MM.1S (cell line): ENCODE measurements at regions not wholly inside any gene's neighbourhood (a gene's known extent, or its start where the extent isn't known, plus 50 kb on each side); places are given as distances from the start of the nearest gene placed in this dataset.
"Not testable (repeated sequence)": the region's sequence is repeated elsewhere in the genome, so short reads cannot be mapped to it uniquely, and the experiment has no call there.

Experiments used
- DNase-seq: peaks from one replicate; pipeline ENCODE4 v3.0.0-alpha.2; 2015
- H2AFZ ChIP-seq: fragments of 300-600 bp; sonication (generic); 2 replicates; pipeline ENCODE4 v1.6.0; 2016; ENCODE audit warnings: antibody characterized with exemption, low read length
- H3F3A ChIP-seq: fragments of 300-600 bp; sonication (generic); 2 replicates; pipeline ENCODE4 v1.6.1; 2016; ENCODE audit warnings: mild to moderate bottlenecking, antibody characterized with exemption, low read length, moderate library complexity, mixed read lengths; ENCODE audit not compliant: insufficient read depth
- H3K27ac ChIP-seq: fragments of 300-600 bp; sonication (generic); 2 replicates; pipeline ENCODE4 v1.5.1; 2016; ENCODE audit warnings: mild to moderate bottlenecking, low read length
- H3K27me3 ChIP-seq: fragments of 300-600 bp; sonication (generic); replicated peaks from 2 replicates; pipeline ENCODE4 v1.6.0; 2016; ENCODE audit warnings: low read length; ENCODE audit not compliant: insufficient read depth
- H3K36me3 ChIP-seq: fragments of 300-600 bp; sonication (generic); replicated peaks from 2 replicates; pipeline ENCODE4 v1.6.1; 2016; ENCODE audit warnings: mild to moderate bottlenecking, low read length, mixed read lengths; ENCODE audit not compliant: insufficient read depth
- H3K4me1 ChIP-seq: fragments of 300-600 bp; sonication (generic); 2 replicates; pipeline ENCODE4 v1.6.1; 2016; ENCODE audit warnings: low read length, mixed read lengths
- H3K4me2 ChIP-seq: fragments of 300-600 bp; sonication (generic); 2 replicates; pipeline ENCODE4 v1.6.0; 2016; ENCODE audit warnings: low read depth, low read length
- H3K4me3 ChIP-seq: fragments of 300-600 bp; sonication (generic); 2 replicates; pipeline ENCODE4 v1.5.1; 2016; ENCODE audit warnings: low read length, mixed read lengths
- H3K79me2 ChIP-seq: fragments of 300-600 bp; sonication (generic); 2 replicates; pipeline ENCODE4 v1.6.1; 2016; ENCODE audit warnings: mixed run types, low read length, mixed read lengths
- H3K9ac ChIP-seq: fragments of 300-600 bp; sonication (generic); 2 replicates; pipeline ENCODE4 v1.6.1; 2016; ENCODE audit warnings: low read length, mixed read lengths
- H3K9me2 ChIP-seq: fragments of 300-600 bp; sonication (generic); replicated peaks from 2 replicates; pipeline ENCODE4 v1.6.1; 2016; ENCODE audit warnings: mild to moderate bottlenecking, low read length, mixed read lengths; ENCODE audit not compliant: insufficient read depth
- H3K9me3 ChIP-seq: fragments of 300-600 bp; sonication (generic); replicated peaks from 2 replicates; pipeline ENCODE4 v1.6.1; 2016; ENCODE audit warnings: mild to moderate bottlenecking, low read length, mixed read lengths; ENCODE audit not compliant: insufficient read depth
- H4K20me1 ChIP-seq: fragments of 300-600 bp; sonication (generic); 2 replicates; pipeline ENCODE4 v1.6.1; 2016; ENCODE audit warnings: mild to moderate bottlenecking, low read length, moderate library complexity, mixed read lengths; ENCODE audit not compliant: insufficient read depth
- EZH2 ChIP-seq: fragments of 300-600 bp; sonication (generic); optimal IDR thresholded peaks from 2 replicates; pipeline ENCODE3; 2017; ENCODE audit warnings: low read depth, mild to moderate bottlenecking, antibody characterized with exemption, low read length, mixed read lengths
- EZH2phosphoT487 ChIP-seq: fragments of 300-600 bp; sonication (generic); IDR thresholded peaks from 2 replicates; pipeline ENCODE4 v1.6.1; 2018; ENCODE audit warnings: antibody characterized with exemption, low read length
- TF ChIP-seq, protein P1 (sequence below): fragments of 300-600 bp; sonication (generic); IDR thresholded peaks from 2 replicates; pipeline ENCODE4 v1.5.1; 2016; ENCODE audit warnings: antibody characterized with exemption, low read length, mixed read lengths

DNA sequence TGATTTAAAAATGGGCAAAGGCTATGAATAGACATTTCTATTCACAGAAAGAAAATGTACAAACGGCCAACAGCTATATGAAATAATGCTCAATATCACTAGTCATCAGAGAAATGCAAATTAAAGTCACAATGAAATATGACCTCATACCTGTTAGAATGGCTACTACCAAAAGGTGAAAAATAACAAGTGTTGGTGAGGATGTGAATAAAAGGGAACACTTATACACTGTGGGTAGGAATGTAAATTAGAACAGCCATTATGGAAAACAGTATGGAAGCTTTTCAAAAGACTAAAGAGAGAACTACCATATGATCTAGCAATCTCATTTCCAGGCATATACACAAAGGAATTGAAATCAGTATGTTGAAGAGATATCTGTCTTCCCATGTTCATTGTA, 118.9 kb upstream of the SPOPL start:
- no peaks in the 10 kb centered on the region for H3K79me2 ChIP-seq
- H3K9me2 ChIP-seq = no peaks in the 10 kb centered on the region
- no peak overlapping the region for H2AFZ ChIP-seq
- no peaks in the 10 kb centered on the region for H3K27me3 ChIP-seq
- no peaks in the 10 kb centered on the region for H3K36me3 ChIP-seq
- no peak overlapping the region for H3K9ac ChIP-seq
- no peak overlapping the region for H3K4me2 ChIP-seq
- H3K4me1 ChIP-seq = no peaks in the 10 kb centered on the region
- no peaks in the 10 kb centered on the region for H4K20me1 ChIP-seq
- TF ChIP-seq, protein P1, sequence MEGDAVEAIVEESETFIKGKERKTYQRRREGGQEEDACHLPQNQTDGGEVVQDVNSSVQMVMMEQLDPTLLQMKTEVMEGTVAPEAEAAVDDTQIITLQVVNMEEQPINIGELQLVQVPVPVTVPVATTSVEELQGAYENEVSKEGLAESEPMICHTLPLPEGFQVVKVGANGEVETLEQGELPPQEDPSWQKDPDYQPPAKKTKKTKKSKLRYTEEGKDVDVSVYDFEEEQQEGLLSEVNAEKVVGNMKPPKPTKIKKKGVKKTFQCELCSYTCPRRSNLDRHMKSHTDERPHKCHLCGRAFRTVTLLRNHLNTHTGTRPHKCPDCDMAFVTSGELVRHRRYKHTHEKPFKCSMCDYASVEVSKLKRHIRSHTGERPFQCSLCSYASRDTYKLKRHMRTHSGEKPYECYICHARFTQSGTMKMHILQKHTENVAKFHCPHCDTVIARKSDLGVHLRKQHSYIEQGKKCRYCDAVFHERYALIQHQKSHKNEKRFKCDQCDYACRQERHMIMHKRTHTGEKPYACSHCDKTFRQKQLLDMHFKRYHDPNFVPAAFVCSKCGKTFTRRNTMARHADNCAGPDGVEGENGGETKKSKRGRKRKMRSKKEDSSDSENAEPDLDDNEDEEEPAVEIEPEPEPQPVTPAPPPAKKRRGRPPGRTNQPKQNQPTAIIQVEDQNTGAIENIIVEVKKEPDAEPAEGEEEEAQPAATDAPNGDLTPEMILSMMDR = no peak
- TF ChIP-seq EZH2phosphoT487 (no peak), EZH2 (no peak)
- no peak for DNase-seq
- no peak overlapping the region for H3K4me3 ChIP-seq
- no peak overlapping the region for H3K27ac ChIP-seq
- no peaks in the 10 kb centered on the region for H3F3A ChIP-seq
- H3K9me3 ChIP-seq = no peaks in the 10 kb centered on the region; the same call in 1 of the 2 replicates

DNA sequence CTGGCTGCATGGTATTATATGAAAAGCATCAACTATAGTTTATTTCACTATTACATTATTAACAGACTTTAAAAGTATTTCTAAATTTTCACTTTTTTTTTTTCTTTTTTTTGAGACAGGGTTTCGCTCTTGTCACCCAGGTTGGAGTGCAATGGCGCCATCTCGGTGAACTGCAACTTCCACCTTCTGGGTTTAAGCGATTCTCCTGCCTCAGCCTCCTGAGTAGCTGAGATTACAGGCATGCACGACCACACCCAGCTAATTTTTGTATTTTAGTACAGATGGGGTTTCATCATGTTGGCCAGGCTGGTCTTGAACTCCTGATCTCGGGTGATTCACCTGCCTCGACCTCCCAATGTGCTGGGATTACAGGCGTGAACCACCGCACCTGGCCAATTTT, 115.4 kb upstream of the SPOPL start:
- not testable (repeated sequence) for H3K27me3 ChIP-seq, H4K20me1 ChIP-seq, H3F3A ChIP-seq, H3K36me3 ChIP-seq, H3K4me1 ChIP-seq, H3K9me3 ChIP-seq, H3K79me2 ChIP-seq, DNase-seq, H2AFZ ChIP-seq, H3K27ac ChIP-seq, H3K9me2 ChIP-seq, H3K4me3 ChIP-seq, H3K4me2 ChIP-seq, H3K9ac ChIP-seq

DNA sequence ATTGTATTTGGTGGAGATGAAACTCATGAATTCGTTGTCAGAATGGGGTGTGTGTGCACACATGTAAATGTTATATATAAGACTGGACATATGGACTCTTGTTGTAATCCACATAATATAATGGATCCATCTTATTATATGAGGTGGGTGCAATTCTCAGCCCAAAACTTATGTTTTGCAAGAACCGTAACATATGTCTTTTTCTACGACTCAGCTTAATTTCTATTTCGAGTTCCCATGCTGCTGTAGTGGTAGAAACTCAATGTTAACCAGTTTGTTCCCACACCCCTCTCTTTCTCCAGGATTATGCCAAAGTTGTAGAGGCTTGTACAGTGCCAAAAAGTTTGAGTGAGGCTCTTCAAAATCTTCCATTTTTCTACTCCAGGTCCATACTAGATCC, 112.5 kb upstream of the SPOPL start:
- no peaks in the 10 kb centered on the region for H3K79me2 ChIP-seq
- no peaks in the 10 kb centered on the region for H3K27me3 ChIP-seq
- no peaks in the 10 kb centered on the region for H4K20me1 ChIP-seq
- H3K27ac ChIP-seq = no peak overlapping the region
- DNase-seq = no peak
- no peaks in the 10 kb centered on the region for H3F3A ChIP-seq
- no peak overlapping the region for H3K4me2 ChIP-seq
- H3K4me3 ChIP-seq = no peak overlapping the region
- no peak overlapping the region for H3K9ac ChIP-seq
- H3K9me3 ChIP-seq = no peaks in the 10 kb centered on the region; the same call in 1 of the 2 replicates
- no peak overlapping the region for H2AFZ ChIP-seq
- TF ChIP-seq EZH2 = no peak
- TF ChIP-seq, protein P1 = no peak
- no peak for TF ChIP-seq EZH2phosphoT487
- no peaks in the 10 kb centered on the region for H3K9me2 ChIP-seq
- H3K4me1 ChIP-seq = no peaks in the 10 kb centered on the region
- no peaks in the 10 kb centered on the region for H3K36me3 ChIP-seq

DNA sequence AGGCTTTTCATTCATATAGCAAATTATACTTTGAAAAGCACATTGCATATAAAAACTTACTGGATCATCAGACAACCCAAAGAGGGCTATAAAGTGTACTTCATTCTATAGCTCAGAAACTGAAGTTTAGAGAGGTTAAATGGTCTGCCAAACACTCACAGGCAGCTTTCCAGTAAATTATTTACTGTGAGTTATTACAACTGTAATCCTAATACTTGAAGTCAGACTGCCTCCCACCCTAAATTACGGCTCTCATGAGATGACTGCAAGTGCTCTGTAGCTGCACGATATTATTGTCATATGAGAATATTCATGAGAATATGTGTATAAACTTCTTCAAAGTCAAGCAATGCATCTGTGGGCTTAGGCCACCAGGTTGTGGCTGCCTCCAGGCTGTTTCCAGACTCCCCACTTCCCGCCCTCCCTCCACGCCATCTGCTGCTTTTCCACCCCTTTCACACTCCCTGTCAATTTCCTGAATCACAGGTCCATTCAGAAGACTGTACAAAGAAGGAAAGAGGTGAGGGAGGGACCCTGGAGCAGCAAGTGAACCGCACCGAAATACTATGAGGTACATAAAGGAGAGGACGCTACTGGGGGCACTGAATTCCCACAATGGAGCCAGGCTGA, 111.1 kb upstream of the SPOPL start:
- H3K4me1 ChIP-seq = no peaks in the 10 kb centered on the region
- no peak overlapping the region for H2AFZ ChIP-seq
- no peaks in the 10 kb centered on the region for H4K20me1 ChIP-seq
- no peak overlapping the region for H3K4me3 ChIP-seq
- H3K36me3 ChIP-seq = no peaks in the 10 kb centered on the region
- H3K79me2 ChIP-seq = no peaks in the 10 kb centered on the region
- DNase-seq = no peak
- no peak overlapping the region for H3K9ac ChIP-seq
- no peaks in the 10 kb centered on the region for H3K27me3 ChIP-seq
- TF ChIP-seq EZH2phosphoT487 = no peak
- TF ChIP-seq, protein P1 = no peak
- no peak for TF ChIP-seq EZH2
- no peaks in the 10 kb centered on the region for H3K9me2 ChIP-seq
- no peaks in the 10 kb centered on the region for H3F3A ChIP-seq
- no peak overlapping the region for H3K27ac ChIP-seq
- H3K9me3 ChIP-seq = no peaks in the 10 kb centered on the region; the same call in 1 of the 2 replicates
- H3K4me2 ChIP-seq = no peak overlapping the region
